Stimulated activated naive CD8-positive, alpha-beta T cell treated with anti-CD3 and anti-CD28 coated beads, Interleukin-15, Interleukin-2, amounts not matched to agents 100 U/mL and 50 U/mL, for 24 hours (primary cell): ENCODE measurements at regions not wholly inside any gene's neighbourhood (a gene's known extent, or its start where the extent isn't known, plus 50 kb on each side); places are given as distances from the start of the nearest gene placed in this dataset.
"Not testable (repeated sequence)": the region's sequence is repeated elsewhere in the genome, so short reads cannot be mapped to it uniquely, and the experiment has no call there.

Source experiments
- ATAC-seq: fragments of 150-1000 bp; cut with Tn5 transposase; one replicate; pipeline ENCODE4 v1.10.0; 2021
- DNase-seq: peaks from one replicate; pipeline ENCODE4 v3.0.0; 2021

- DNase-seq (no peak), ATAC-seq (no peak)
Measured at GRCh38 chr2:176424746-176425145, 155.5 kb downstream of the MTX2 start.

GRCh38 chr2:176427549-176427948, 158.3 kb downstream of the MTX2 start:
- DNase-seq, result no peak
- ATAC-seq, result no peak

GRCh38 chr2:176428944-176429469, 159.8 kb downstream of the MTX2 start:
- not testable (repeated sequence) for ATAC-seq, DNase-seq

- DNase-seq, result no peak
- ATAC-seq, result no peak
Measured at GRCh38 chr2:176432434-176432833, 163.2 kb downstream of the MTX2 start.

- DNase-seq (no peak), ATAC-seq (no peak)
Measured at GRCh38 chr2:176435729-176436128, 166.5 kb downstream of the MTX2 start.

GRCh38 chr2:176443946-176444345, 174.7 kb downstream of the MTX2 start:
- no peak for DNase-seq
- no peak for ATAC-seq

GRCh38 chr2:176445956-176446355, 176.7 kb downstream of the MTX2 start:
- DNase-seq (no peak), ATAC-seq (no peak)

GRCh38 chr2:176446718-176447414, 177.6 kb downstream of the MTX2 start:
- no peak for DNase-seq

GRCh38 chr2:176447616-176448015, 178.4 kb downstream of the MTX2 start:
- no peak for DNase-seq

More at GRCh38 chr2:176446718-176447414, 177.6 kb downstream of the MTX2 start:
- no peak for ATAC-seq

GRCh38 chr2:176449852-176450251, 180.6 kb downstream of the MTX2 start:
- no peak for ATAC-seq

More at GRCh38 chr2:176447616-176448015, 178.4 kb downstream of the MTX2 start:
- ATAC-seq, result no peak

GRCh38 chr2:176453784-176454183, 184.5 kb downstream of the MTX2 start:
- no peak for DNase-seq

More at GRCh38 chr2:176449852-176450251, 180.6 kb downstream of the MTX2 start:
- no peak for DNase-seq

GRCh38 chr2:176454893-176455815, 185.9 kb downstream of the MTX2 start:
- DNase-seq (peak; percentile 87), ATAC-seq (peak; percentile 63)

More at GRCh38 chr2:176453784-176454183, 184.5 kb downstream of the MTX2 start:
- ATAC-seq, result no peak

- no peak for DNase-seq
- ATAC-seq, result peak; percentile 32
Measured at GRCh38 chr2:176455816-176456291, 186.6 kb downstream of the MTX2 start.

GRCh38 chr2:176457481-176457880, 188.2 kb downstream of the MTX2 start:
- ATAC-seq, result no peak
- DNase-seq, result no peak

GRCh38 chr2:176461098-176461808, 192.0 kb downstream of the MTX2 start:
- no peak for ATAC-seq
- no peak for DNase-seq

- no peak for DNase-seq
Measured at GRCh38 chr2:176461809-176462670, 192.8 kb downstream of the MTX2 start.

GRCh38 chr2:176463546-176463945, 194.3 kb downstream of the MTX2 start:
- ATAC-seq (no peak), DNase-seq (no peak)

More at GRCh38 chr2:176461809-176462670, 192.8 kb downstream of the MTX2 start:
- ATAC-seq, result no peak

GRCh38 chr2:176464886-176465564, 195.8 kb downstream of the MTX2 start:
- DNase-seq (no peak), ATAC-seq (no peak)

- no peak for ATAC-seq
Measured at GRCh38 chr2:176466918-176467452, 197.7 kb downstream of the MTX2 start.

GRCh38 chr2:176467595-176467994, 198.4 kb downstream of the MTX2 start:
- ATAC-seq (no peak), DNase-seq (no peak)

More at GRCh38 chr2:176466918-176467452, 197.7 kb downstream of the MTX2 start:
- DNase-seq, result no peak
